ENCODE measurements at regions not wholly inside any gene's neighbourhood (a gene's known extent, or its start where the extent isn't known, plus 50 kb on each side); places are given as distances from the start of the nearest gene placed in this dataset.
A peak's percentile ranks its signal among the peaks of the same experiment; 100 is the strongest.
"Not testable (repeated sequence)": the region's sequence is repeated elsewhere in the genome, so short reads cannot be mapped to it uniquely, and the experiment has no call there.

DNA sequence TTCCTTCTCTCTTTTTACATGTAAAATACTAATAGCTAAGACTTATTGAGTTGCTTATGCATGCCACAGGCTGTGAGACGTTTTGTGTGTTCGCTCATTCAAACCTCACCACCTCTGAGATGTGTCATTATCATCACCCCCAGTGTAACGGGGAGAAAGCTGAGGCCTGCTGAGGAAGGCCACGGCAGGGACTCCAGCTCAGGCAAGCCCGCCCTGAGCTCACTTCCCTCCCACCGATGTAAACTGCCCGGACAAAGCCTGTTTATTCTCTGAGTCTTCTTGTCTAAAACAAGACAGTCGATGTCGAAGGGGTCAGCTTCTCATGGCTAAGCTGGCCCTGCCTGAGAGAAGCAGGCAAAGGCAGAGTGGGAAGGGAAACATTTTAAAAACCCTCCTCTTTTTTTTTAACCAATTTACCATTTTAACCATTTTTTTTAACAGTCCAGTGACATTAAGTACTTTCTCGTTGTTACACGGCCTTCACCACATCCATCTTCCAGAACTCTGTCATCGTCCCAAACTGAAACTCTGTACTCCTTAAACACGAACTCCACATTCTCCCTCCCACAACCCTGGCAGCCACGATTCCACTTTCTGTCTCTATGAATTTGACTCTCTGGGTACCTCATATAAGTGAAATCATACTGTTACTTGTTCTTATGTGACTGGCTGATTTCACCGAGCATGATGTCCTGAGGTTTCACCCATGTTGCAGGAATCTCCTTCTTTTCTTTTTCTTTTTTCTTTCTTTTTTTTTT lies 204.8 kb upstream of the GALNT2 start:
- FAIRE-seq (no peak), DNase-seq (peak in 3 of 5 donors; percentile 27 to 42 (median 39))
- no peak overlapping the region for H3K27ac ChIP-seq (ENCODE audit: low read depth in 2 of 2, low read length in 2 of 2)
- H3K4me3 ChIP-seq (ENCODE audit: low read length in 3 of 3), result no peak overlapping the region
- TF ChIP-seq, protein P1, sequence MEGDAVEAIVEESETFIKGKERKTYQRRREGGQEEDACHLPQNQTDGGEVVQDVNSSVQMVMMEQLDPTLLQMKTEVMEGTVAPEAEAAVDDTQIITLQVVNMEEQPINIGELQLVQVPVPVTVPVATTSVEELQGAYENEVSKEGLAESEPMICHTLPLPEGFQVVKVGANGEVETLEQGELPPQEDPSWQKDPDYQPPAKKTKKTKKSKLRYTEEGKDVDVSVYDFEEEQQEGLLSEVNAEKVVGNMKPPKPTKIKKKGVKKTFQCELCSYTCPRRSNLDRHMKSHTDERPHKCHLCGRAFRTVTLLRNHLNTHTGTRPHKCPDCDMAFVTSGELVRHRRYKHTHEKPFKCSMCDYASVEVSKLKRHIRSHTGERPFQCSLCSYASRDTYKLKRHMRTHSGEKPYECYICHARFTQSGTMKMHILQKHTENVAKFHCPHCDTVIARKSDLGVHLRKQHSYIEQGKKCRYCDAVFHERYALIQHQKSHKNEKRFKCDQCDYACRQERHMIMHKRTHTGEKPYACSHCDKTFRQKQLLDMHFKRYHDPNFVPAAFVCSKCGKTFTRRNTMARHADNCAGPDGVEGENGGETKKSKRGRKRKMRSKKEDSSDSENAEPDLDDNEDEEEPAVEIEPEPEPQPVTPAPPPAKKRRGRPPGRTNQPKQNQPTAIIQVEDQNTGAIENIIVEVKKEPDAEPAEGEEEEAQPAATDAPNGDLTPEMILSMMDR (IDR thresholded peaks at IDR 0.05; ENCODE audit: borderline replicate concordance, extremely low read depth, insufficient read depth), result no peak
- H3K9ac ChIP-seq (ENCODE audit: low read length in 3 of 3), result no peak overlapping the region
- no peaks in the 10 kb centered on the region for H3K36me3 ChIP-seq (ENCODE audit: control insufficient read depth in 2 of 3, insufficient read depth in 3 of 3, low read length in 3 of 3)
- H3K4me1 ChIP-seq (ENCODE audit: control insufficient read depth in 2 of 3, insufficient read depth in 2 of 3, low read depth in 1 of 3, low read length in 3 of 3), result no peaks in the 10 kb centered on the region
- no peaks in the 10 kb centered on the region for H3K9me3 ChIP-seq (ENCODE audit: control insufficient read depth in 2 of 3, insufficient read depth in 1 of 3, low read length in 3 of 3)
- intact Hi-C loops (cut with DNase I), result no loop called here
- no peaks in the 10 kb centered on the region for H3K27me3 ChIP-seq (ENCODE audit: control insufficient read depth, insufficient read depth, low read length)

GRCh38 chr1:229863651-229864545 lies 203.1 kb upstream of the GALNT2 start:
- H3K27ac ChIP-seq (ENCODE audit: low read depth in 2 of 2, low read length in 2 of 2), result no peak overlapping the region
- no peak overlapping the region for H3K9ac ChIP-seq (ENCODE audit: low read length in 3 of 3)
- H3K4me3 ChIP-seq (ENCODE audit: low read length in 3 of 3), result no peak overlapping the region
- TF ChIP-seq, protein P1 (IDR thresholded peaks at IDR 0.05; ENCODE audit: borderline replicate concordance, extremely low read depth, insufficient read depth), result no peak
- H3K9me3 ChIP-seq (ENCODE audit: control insufficient read depth in 2 of 3, insufficient read depth in 1 of 3, low read length in 3 of 3), result no peaks in the 10 kb centered on the region
- intact Hi-C loops (cut with DNase I), result no loop called here
- H3K36me3 ChIP-seq (ENCODE audit: control insufficient read depth in 2 of 3, insufficient read depth in 3 of 3, low read length in 3 of 3), result no peaks in the 10 kb centered on the region
- no peak for FAIRE-seq
- peak in 3 of 5 donors; percentile 39 to 62 (median 39) for DNase-seq
- no peaks in the 10 kb centered on the region for H3K27me3 ChIP-seq (ENCODE audit: control insufficient read depth, insufficient read depth, low read length)
- no peaks in the 10 kb centered on the region for H3K4me1 ChIP-seq (ENCODE audit: control insufficient read depth in 2 of 3, insufficient read depth in 2 of 3, low read depth in 1 of 3, low read length in 3 of 3)

DNA sequence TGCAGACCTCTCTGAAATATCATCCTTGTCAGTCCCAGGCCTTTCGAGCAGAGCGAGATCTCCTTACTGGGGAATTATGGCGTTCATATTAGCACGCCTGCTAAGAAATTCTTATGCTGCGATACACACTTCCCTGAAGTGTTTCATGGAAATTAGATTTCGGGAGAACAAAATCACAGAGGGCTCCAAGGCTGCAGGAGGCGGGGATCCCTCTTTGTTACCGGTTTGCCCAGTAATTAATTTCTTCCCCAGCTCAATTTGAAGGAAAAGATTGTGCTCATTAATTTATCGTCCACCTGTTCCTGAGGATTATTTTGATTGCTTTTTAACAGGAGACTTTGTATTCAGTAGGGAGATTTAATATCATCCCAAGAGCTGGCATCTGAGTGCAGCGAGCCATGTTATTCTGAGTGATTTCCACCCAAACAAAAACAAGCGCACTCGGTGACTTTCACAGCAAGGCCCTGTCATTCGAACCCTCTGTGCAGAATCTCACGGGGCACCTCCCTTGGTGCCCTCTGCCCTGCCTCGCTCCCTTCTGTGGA lies 202.3 kb upstream of the GALNT2 start:
- Histone ChIP-seq H3K4me1 (ENCODE audit: control insufficient read depth in 2 of 3, insufficient read depth in 2 of 3, low read depth in 1 of 3, low read length in 3 of 3) (no peaks in the 10 kb centered on the region), H3K4me3 (ENCODE audit: low read length in 3 of 3) (no peak overlapping the region), H3K27ac (ENCODE audit: low read depth in 2 of 2, low read length in 2 of 2) (no peak overlapping the region), H3K27me3 (ENCODE audit: control insufficient read depth, insufficient read depth, low read length) (no peaks in the 10 kb centered on the region), H3K9ac (ENCODE audit: low read length in 3 of 3) (no peak overlapping the region), H3K36me3 (ENCODE audit: control insufficient read depth in 2 of 3, insufficient read depth in 3 of 3, low read length in 3 of 3) (no peaks in the 10 kb centered on the region), H3K9me3 (ENCODE audit: control insufficient read depth in 2 of 3, insufficient read depth in 1 of 3, low read length in 3 of 3) (no peaks in the 10 kb centered on the region)
- TF ChIP-seq, protein P1 (IDR thresholded peaks at IDR 0.05; ENCODE audit: borderline replicate concordance, extremely low read depth, insufficient read depth), result no peak
- DNase-seq (peak in 3 of 5 donors; percentile 17 to 45 (median 43)), FAIRE-seq (no peak)
- intact Hi-C loops (cut with DNase I), result no loop called here

DNA sequence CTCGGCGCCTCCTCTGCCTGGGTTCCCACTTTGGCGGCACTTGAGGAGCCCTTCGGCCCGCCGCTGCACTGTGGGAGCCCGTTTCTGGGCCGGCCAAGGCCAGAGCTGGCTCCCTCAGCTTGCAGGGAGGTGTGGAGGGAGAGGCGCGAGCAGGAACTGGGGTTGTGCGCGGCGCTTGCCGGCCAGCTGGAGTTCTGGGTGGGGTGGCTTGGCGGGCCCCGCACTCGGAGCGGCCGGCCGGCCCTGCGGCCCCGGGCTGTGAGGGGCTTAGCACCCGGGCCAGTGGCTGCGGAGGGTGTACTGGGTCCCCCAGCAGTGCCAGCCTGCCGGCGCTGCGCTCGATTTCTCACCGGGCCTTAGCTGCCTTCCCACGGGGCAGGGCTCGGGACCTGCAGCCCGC lies 201.7 kb upstream of the GALNT2 start:
- H3K27me3 ChIP-seq (ENCODE audit: control insufficient read depth, insufficient read depth, low read length); H3K4me3 ChIP-seq (ENCODE audit: low read length in 3 of 3); DNase-seq; intact Hi-C loops (cut with DNase I); H3K9ac ChIP-seq (ENCODE audit: low read length in 3 of 3); H3K27ac ChIP-seq (ENCODE audit: low read depth in 2 of 2, low read length in 2 of 2); FAIRE-seq; H3K4me1 ChIP-seq (ENCODE audit: control insufficient read depth in 2 of 3, insufficient read depth in 2 of 3, low read depth in 1 of 3, low read length in 3 of 3); H3K36me3 ChIP-seq (ENCODE audit: control insufficient read depth in 2 of 3, insufficient read depth in 3 of 3, low read length in 3 of 3); H3K9me3 ChIP-seq (ENCODE audit: control insufficient read depth in 2 of 3, insufficient read depth in 1 of 3, low read length in 3 of 3): not testable (repeated sequence)
